ENCODE measurements at regions not wholly inside any gene's neighbourhood (a gene's known extent, or its start where the extent isn't known, plus 50 kb on each side); places are given as distances from the start of the nearest gene placed in this dataset.

- H3K9me3 ChIP-seq (ENCODE audit: low read depth) = no peaks in the 10 kb centered on the region
- no peak overlapping the region for H2AFZ ChIP-seq (replicated peaks)
- no peaks in the 10 kb centered on the region for H3K36me3 ChIP-seq
- no peaks in the 10 kb centered on the region for H3K79me2 ChIP-seq (ENCODE audit: low read depth)
- H3K4me3 Mint-ChIP-seq = no peak overlapping the region
- H3K4me3 ChIP-seq = no peak overlapping the region
- H3K4me2 ChIP-seq = no peak overlapping the region
- peaks cover 10% of the 10 kb centered on the region for H3K27me3 Mint-ChIP-seq (ENCODE audit: insufficient read depth, low read depth)
- no peak for DNase-seq (ENCODE audit: low spot score)
- peak overlapping the region; percentile 92 for H3K27ac Mint-ChIP-seq
- no peaks in the 10 kb centered on the region for H3K36me3 Mint-ChIP-seq
- H3K4me1 ChIP-seq = peaks cover 29% of the 10 kb centered on the region
- no peak overlapping the region for H3K9ac ChIP-seq
- no peaks in the 10 kb centered on the region for H3K27me3 ChIP-seq
- H3K9me3 Mint-ChIP-seq = peaks cover 4% of the 10 kb centered on the region
- TF ChIP-seq CTCF (IDR thresholded peaks at IDR 0.05) (no peak), EZH2phosphoT487 (IDR thresholded peaks at IDR 0.05) (no peak), EZH2 (IDR thresholded peaks at IDR 0.05) (no peak)
- peaks cover 46% of the 10 kb centered on the region for H3K4me1 Mint-ChIP-seq
- H3F3A ChIP-seq (ENCODE audit: low read depth) = no peaks in the 10 kb centered on the region
- H3K27ac ChIP-seq = no peak overlapping the region
- H4K20me1 ChIP-seq (ENCODE audit: low read depth) = no peaks in the 10 kb centered on the region
Observed at GRCh38 chr20:11234181-11234580, 560.4 kb upstream of the JAG1 start.

GRCh38 chr20:11234608-11235007 is 560.8 kb upstream of the JAG1 start:
- no peak overlapping the region for H3K4me3 Mint-ChIP-seq
- Histone ChIP-seq H3K27me3 (no peaks in the 10 kb centered on the region), H3K4me3 (no peak overlapping the region), H3K27ac (no peak overlapping the region), H3K36me3 (no peaks in the 10 kb centered on the region), H3K9ac (no peak overlapping the region), H3K4me1 (peaks cover 29% of the 10 kb centered on the region), H4K20me1 (ENCODE audit: low read depth) (no peaks in the 10 kb centered on the region), H3K79me2 (ENCODE audit: low read depth) (no peaks in the 10 kb centered on the region), H3K4me2 (no peak overlapping the region), H3K9me3 (ENCODE audit: low read depth) (no peaks in the 10 kb centered on the region), H3F3A (ENCODE audit: low read depth) (no peaks in the 10 kb centered on the region), H2AFZ (replicated peaks) (no peak overlapping the region)
- H3K4me1 Mint-ChIP-seq = peaks cover 44% of the 10 kb centered on the region
- H3K36me3 Mint-ChIP-seq = no peaks in the 10 kb centered on the region
- peaks cover 10% of the 10 kb centered on the region for H3K27me3 Mint-ChIP-seq (ENCODE audit: insufficient read depth, low read depth)
- TF ChIP-seq EZH2phosphoT487 (IDR thresholded peaks at IDR 0.05) = no peak
- no peak for TF ChIP-seq EZH2 (IDR thresholded peaks at IDR 0.05)
- no peak for TF ChIP-seq CTCF (IDR thresholded peaks at IDR 0.05)
- H3K9me3 Mint-ChIP-seq = peaks cover 7% of the 10 kb centered on the region
- DNase-seq (ENCODE audit: low spot score) = no peak
- peak overlapping the region; percentile 57 for H3K27ac Mint-ChIP-seq

- H3K9me3 Mint-ChIP-seq = peaks cover 7% of the 10 kb centered on the region
- Histone ChIP-seq H4K20me1 (ENCODE audit: low read depth) (no peaks in the 10 kb centered on the region), H3K4me2 (no peak overlapping the region), H3F3A (ENCODE audit: low read depth) (no peaks in the 10 kb centered on the region), H3K36me3 (no peaks in the 10 kb centered on the region), H3K4me3 (no peak overlapping the region), H3K9ac (no peak overlapping the region), H3K4me1 (peaks cover 29% of the 10 kb centered on the region), H3K9me3 (ENCODE audit: low read depth) (no peaks in the 10 kb centered on the region), H3K27me3 (no peaks in the 10 kb centered on the region), H3K79me2 (ENCODE audit: low read depth) (no peaks in the 10 kb centered on the region), H3K27ac (no peak overlapping the region), H2AFZ (replicated peaks) (no peak overlapping the region)
- peak overlapping the region; percentile 57 for H3K27ac Mint-ChIP-seq
- H3K27me3 Mint-ChIP-seq (ENCODE audit: insufficient read depth, low read depth) = peaks cover 8% of the 10 kb centered on the region
- H3K36me3 Mint-ChIP-seq = no peaks in the 10 kb centered on the region
- DNase-seq (ENCODE audit: low spot score) = no peak
- H3K4me3 Mint-ChIP-seq = no peak overlapping the region
- peaks cover 40% of the 10 kb centered on the region for H3K4me1 Mint-ChIP-seq
- TF ChIP-seq EZH2 (IDR thresholded peaks at IDR 0.05) (no peak), EZH2phosphoT487 (IDR thresholded peaks at IDR 0.05) (no peak), CTCF (IDR thresholded peaks at IDR 0.05) (no peak)
Observed at GRCh38 chr20:11235058-11235457, 561.3 kb upstream of the JAG1 start.
